ENCODE measurements at regions not wholly inside any gene's neighbourhood (a gene's known extent, or its start where the extent isn't known, plus 50 kb on each side); places are given as distances from the start of the nearest gene placed in this dataset.
"Not testable (repeated sequence)": the region's sequence is repeated elsewhere in the genome, so short reads cannot be mapped to it uniquely, and the experiment has no call there.

DNA sequence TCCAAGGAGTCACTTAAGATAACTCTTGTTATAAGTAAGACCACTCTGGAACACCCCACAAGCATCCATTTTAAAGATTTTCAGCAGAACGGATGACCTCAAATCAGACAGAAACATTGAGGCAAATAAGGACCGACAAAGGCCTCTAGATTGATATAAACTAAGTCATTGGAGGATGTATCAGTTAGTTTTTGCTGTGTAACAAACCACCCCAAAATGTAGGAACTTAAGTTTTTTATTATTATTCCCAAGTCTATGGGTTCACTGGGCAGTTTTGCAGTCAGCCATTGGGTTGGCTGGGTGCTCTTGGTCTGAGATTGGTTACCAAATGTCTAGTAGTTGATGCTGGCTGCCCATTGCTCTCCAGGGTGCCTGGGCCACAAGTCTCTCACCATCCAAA lies 311.8 kb downstream of the SIPA1L2 start:
- intact Hi-C loops (cut with micrococcal nuclease; ENCODE audit: unreplicated experiment), result no loop called here
- Mint-ChIP-seq H3K36me3 (ENCODE audit: insufficient read depth, unreplicated experiment) (no peaks in the 10 kb centered on the region), H3K27ac (ENCODE audit: unreplicated experiment) (no peak overlapping the region), H3K4me3 (ENCODE audit: unreplicated experiment) (no peak overlapping the region), H3K4me1 (ENCODE audit: low read depth, unreplicated experiment) (no peaks in the 10 kb centered on the region), H3K27me3 (ENCODE audit: insufficient read depth, unreplicated experiment) (no peaks in the 10 kb centered on the region), H3K9me3 (ENCODE audit: unreplicated experiment) (peaks cover 26% of the 10 kb centered on the region)
- Histone ChIP-seq H3K27me3 (replicated peaks; ENCODE audit: control insufficient read depth, insufficient read depth, low read length) (no peaks in the 10 kb centered on the region), H3K4me3 (ENCODE audit: low read depth, low read length) (no peak overlapping the region), H3K9me3 (peaks cover 13% of the 10 kb centered on the region; the same call in 1 of the 2 replicates), H3K4me1 (peaks cover 12% of the 10 kb centered on the region; the same call in 1 of the 2 replicates), H3K36me3 (ENCODE audit: control insufficient read depth, insufficient read depth, low read length) (no peaks in the 10 kb centered on the region)
- no peak for DNase-seq
- CTCF ChIA-PET, result no interaction called here
- TF ChIP-seq, protein P1, sequence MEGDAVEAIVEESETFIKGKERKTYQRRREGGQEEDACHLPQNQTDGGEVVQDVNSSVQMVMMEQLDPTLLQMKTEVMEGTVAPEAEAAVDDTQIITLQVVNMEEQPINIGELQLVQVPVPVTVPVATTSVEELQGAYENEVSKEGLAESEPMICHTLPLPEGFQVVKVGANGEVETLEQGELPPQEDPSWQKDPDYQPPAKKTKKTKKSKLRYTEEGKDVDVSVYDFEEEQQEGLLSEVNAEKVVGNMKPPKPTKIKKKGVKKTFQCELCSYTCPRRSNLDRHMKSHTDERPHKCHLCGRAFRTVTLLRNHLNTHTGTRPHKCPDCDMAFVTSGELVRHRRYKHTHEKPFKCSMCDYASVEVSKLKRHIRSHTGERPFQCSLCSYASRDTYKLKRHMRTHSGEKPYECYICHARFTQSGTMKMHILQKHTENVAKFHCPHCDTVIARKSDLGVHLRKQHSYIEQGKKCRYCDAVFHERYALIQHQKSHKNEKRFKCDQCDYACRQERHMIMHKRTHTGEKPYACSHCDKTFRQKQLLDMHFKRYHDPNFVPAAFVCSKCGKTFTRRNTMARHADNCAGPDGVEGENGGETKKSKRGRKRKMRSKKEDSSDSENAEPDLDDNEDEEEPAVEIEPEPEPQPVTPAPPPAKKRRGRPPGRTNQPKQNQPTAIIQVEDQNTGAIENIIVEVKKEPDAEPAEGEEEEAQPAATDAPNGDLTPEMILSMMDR (IDR thresholded peaks at IDR 0.05; ENCODE audit: insufficient read depth in 1 of 2, low read depth in 1 of 2, low read length in 1 of 2, severe bottlenecking in 1 of 2, unreplicated experiment in 1 of 2), result no peak
- no TSS peak for BruUV-seq (replicated peaks)
- POLR2A ChIA-PET, result no interaction called here

DNA sequence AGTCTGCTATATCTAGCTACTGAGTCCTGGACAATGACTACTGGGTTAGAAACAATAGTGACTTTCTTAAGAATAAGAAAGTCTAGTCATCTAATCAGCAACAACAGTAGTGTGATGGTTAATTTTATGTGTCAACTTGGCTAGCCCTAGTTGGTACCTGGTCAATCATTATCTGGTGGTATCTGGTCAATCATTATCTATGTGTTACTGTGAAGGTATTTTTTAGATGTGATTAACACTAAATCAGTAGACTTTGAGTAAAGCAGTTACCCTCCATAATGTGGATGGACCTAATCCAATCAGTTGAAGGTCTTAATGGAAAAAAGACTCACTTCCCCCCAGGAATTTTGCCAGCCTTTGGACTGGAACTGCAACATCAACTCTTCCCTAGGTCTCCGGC lies 312.6 kb downstream of the SIPA1L2 start:
- Mint-ChIP-seq H3K36me3 (ENCODE audit: insufficient read depth, unreplicated experiment) (no peaks in the 10 kb centered on the region), H3K27me3 (ENCODE audit: insufficient read depth, unreplicated experiment) (no peaks in the 10 kb centered on the region), H3K27ac (ENCODE audit: unreplicated experiment) (no peak overlapping the region), H3K4me1 (ENCODE audit: low read depth, unreplicated experiment) (no peaks in the 10 kb centered on the region), H3K9me3 (ENCODE audit: unreplicated experiment) (peaks cover 34% of the 10 kb centered on the region), H3K4me3 (ENCODE audit: unreplicated experiment) (no peak overlapping the region)
- TF ChIP-seq, protein P1 (IDR thresholded peaks at IDR 0.05; ENCODE audit: insufficient read depth in 1 of 2, low read depth in 1 of 2, low read length in 1 of 2, severe bottlenecking in 1 of 2, unreplicated experiment in 1 of 2), result no peak
- Histone ChIP-seq H3K36me3 (ENCODE audit: control insufficient read depth, insufficient read depth, low read length) (no peaks in the 10 kb centered on the region), H3K4me3 (ENCODE audit: low read depth, low read length) (no peak overlapping the region), H3K9me3 (peaks cover 13% of the 10 kb centered on the region; the same call in 1 of the 2 replicates), H3K27me3 (replicated peaks; ENCODE audit: control insufficient read depth, insufficient read depth, low read length) (no peaks in the 10 kb centered on the region), H3K4me1 (peaks cover 10% of the 10 kb centered on the region; the same call in 1 of the 2 replicates)
- ChIA-PET CTCF (no interaction called here), POLR2A (no interaction called here)
- BruUV-seq (replicated peaks), result no TSS peak
- no peak for DNase-seq
- intact Hi-C loops (cut with micrococcal nuclease; ENCODE audit: unreplicated experiment), result no loop called here

DNA sequence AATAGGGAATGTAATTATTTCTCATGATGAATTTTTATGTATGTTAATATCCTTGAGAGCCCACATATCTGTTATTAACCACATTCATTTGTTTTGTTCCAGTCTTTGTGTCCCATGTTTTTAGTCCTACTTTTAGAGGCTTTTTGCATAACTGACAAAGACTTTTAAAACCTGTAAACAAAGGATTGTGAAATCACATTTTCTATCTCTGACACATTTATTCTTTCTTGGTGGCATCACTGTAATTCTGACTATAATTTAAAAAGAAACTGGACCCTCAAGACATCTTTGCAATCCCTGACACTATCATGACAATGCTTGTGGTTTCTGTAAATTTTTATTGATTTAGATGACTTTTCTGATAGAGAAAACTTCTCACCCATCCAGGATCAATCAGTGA lies 313.1 kb downstream of the SIPA1L2 start:
- Mint-ChIP-seq H3K27me3 (ENCODE audit: insufficient read depth, unreplicated experiment) (no peaks in the 10 kb centered on the region), H3K9me3 (ENCODE audit: unreplicated experiment) (peaks cover 39% of the 10 kb centered on the region), H3K36me3 (ENCODE audit: insufficient read depth, unreplicated experiment) (no peaks in the 10 kb centered on the region), H3K4me3 (ENCODE audit: unreplicated experiment) (no peak overlapping the region), H3K27ac (ENCODE audit: unreplicated experiment) (no peak overlapping the region), H3K4me1 (ENCODE audit: low read depth, unreplicated experiment) (no peaks in the 10 kb centered on the region)
- ChIA-PET CTCF (no interaction called here), POLR2A (no interaction called here)
- DNase-seq, result no peak
- Histone ChIP-seq H3K9me3 (peaks cover 13% of the 10 kb centered on the region; the same call in 1 of the 2 replicates), H3K27me3 (replicated peaks; ENCODE audit: control insufficient read depth, insufficient read depth, low read length) (no peaks in the 10 kb centered on the region), H3K4me3 (ENCODE audit: low read depth, low read length) (no peak overlapping the region), H3K36me3 (ENCODE audit: control insufficient read depth, insufficient read depth, low read length) (no peaks in the 10 kb centered on the region), H3K4me1 (peaks cover 6% of the 10 kb centered on the region; the same call in 1 of the 2 replicates)
- intact Hi-C loops (cut with micrococcal nuclease; ENCODE audit: unreplicated experiment), result no loop called here
- BruUV-seq (replicated peaks), result no TSS peak
- TF ChIP-seq, protein P1 (IDR thresholded peaks at IDR 0.05; ENCODE audit: insufficient read depth in 1 of 2, low read depth in 1 of 2, low read length in 1 of 2, severe bottlenecking in 1 of 2, unreplicated experiment in 1 of 2), result no peak

DNA sequence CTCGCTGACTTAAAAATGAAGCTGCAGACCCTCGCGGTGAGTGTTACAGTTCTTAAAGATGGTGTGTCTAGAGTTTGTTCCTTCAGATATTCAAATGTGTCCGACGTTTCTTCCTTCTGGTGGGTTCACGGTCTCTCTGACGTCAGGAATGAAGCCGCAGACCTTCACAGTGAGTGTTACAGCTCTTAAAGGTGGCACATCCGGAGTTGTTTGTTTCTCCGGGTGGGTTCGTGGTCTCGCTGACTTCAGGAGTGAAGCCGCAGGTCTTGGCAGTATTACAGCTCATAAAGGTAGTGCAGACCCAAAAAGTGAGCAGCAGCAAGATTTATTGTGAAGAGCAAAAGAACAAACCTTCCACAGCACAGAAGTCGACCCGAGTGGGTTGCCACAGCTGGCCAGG lies 316.1 kb downstream of the SIPA1L2 start:
- CTCF ChIA-PET; H3K36me3 Mint-ChIP-seq (ENCODE audit: insufficient read depth, unreplicated experiment); H3K4me1 Mint-ChIP-seq (ENCODE audit: low read depth, unreplicated experiment); H3K4me3 Mint-ChIP-seq (ENCODE audit: unreplicated experiment); DNase-seq; H3K27ac Mint-ChIP-seq (ENCODE audit: unreplicated experiment); intact Hi-C loops (cut with micrococcal nuclease; ENCODE audit: unreplicated experiment); H3K4me3 ChIP-seq (ENCODE audit: low read depth, low read length); H3K36me3 ChIP-seq (ENCODE audit: control insufficient read depth, insufficient read depth, low read length); POLR2A ChIA-PET; H3K27me3 ChIP-seq (replicated peaks; ENCODE audit: control insufficient read depth, insufficient read depth, low read length); BruUV-seq (replicated peaks); H3K27me3 Mint-ChIP-seq (ENCODE audit: insufficient read depth, unreplicated experiment); H3K4me1 ChIP-seq: not testable (repeated sequence)
- H3K9me3 Mint-ChIP-seq (ENCODE audit: unreplicated experiment), result peaks cover 42% of the 10 kb centered on the region
- peaks cover 13% of the 10 kb centered on the region; the same call in 1 of the 2 replicates for H3K9me3 ChIP-seq
